H1 (cell line): ENCODE measurements at regions not wholly inside any gene's neighbourhood (a gene's known extent, or its start where the extent isn't known, plus 50 kb on each side); places are given as distances from the start of the nearest gene placed in this dataset.

Source experiments
- CBX5 ChIP-seq: fragments of 300-800, 300-1000 bp; sonication (generic); IDR thresholded peaks from 2 replicates; pipeline ENCODE4 v1.7.1; 2016; ENCODE audit warnings: antibody characterized with exemption, low read length, low read depth
- CHD2 ChIP-seq: IDR thresholded peaks from 2 replicates; pipeline ENCODE4 v1.6.1; 2012; ENCODE audit warnings: low read length, improper control_type of control experiment
- CHD7 ChIP-seq: fragments of 300-600 bp; sonication (generic); IDR thresholded peaks from 2 replicates; pipeline ENCODE4 v1.7.1; 2012; ENCODE audit warnings: low read length, moderate library complexity, mild to moderate bottlenecking, inconsistent platforms; ENCODE audit not compliant: insufficient replicate concordance
- NRF1 ChIP-seq: IDR thresholded peaks from 2 replicates; pipeline ENCODE4 v1.6.1; 2011; ENCODE audit warnings: mild to moderate bottlenecking, low read depth, low read length, improper control_type of control experiment
- PHF8 ChIP-seq: fragments of 200-600 bp; sonication (generic); conservative IDR thresholded peaks from 2 replicates; pipeline ENCODE4 v1.7.1; 2012; ENCODE audit warnings: low read depth, mild to moderate bottlenecking, inconsistent platforms, low read length, moderate library complexity
- RNF2 ChIP-seq: fragments of 200-900, 300-1000 bp; sonication (generic); IDR thresholded peaks from 2 replicates; pipeline ENCODE4 v1.7.1; 2016; ENCODE audit warnings: borderline replicate concordance, low read depth, mild to moderate bottlenecking, antibody characterized with exemption, low read length; ENCODE audit not compliant: poor library complexity, severe bottlenecking; ENCODE audit errors: missing control alignments
- RXRA ChIP-seq: IDR thresholded peaks from 2 replicates; pipeline ENCODE4 v1.6.1; 2011; ENCODE audit warnings: low read depth, mild to moderate bottlenecking, low read length, moderate library complexity; ENCODE audit not compliant: insufficient read depth
- SRF ChIP-seq: IDR thresholded peaks from 2 replicates; pipeline ENCODE4 v1.6.1; 2011; ENCODE audit warnings: mild to moderate bottlenecking, low read depth, low read length, moderate library complexity
- TBP ChIP-seq: IDR thresholded peaks from 2 replicates; pipeline ENCODE4 v1.6.1; 2011; ENCODE audit warnings: low read depth, low read length, improper control_type of control experiment

DNA sequence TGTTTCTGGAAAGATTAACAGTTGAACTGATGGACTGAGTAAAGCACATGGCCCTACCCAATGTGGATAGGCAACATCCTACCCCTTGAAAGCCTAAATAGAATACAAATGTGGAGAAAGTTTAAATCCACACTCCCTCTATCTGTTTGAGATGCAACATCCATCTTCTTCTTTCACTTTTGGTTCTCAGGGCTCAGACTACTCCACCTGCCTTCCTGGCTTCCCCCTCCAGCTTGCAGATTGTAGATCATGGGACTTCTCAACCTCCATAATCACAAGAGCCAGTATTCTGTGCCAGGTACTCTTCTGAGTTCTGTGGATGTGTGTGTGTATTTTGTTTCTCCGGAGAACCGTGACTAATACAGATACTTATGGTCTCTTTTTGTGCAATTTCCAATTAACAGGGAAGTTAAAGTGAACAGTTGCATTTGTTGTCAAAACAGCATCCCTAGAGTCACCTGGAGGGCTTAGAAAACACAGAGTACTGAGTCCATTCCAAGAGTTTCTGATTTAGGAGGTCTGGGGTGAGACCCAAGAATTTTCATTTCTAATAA, 590.3 kb upstream of the MIR17HG start (continued):
- no peak for TF ChIP-seq CHD7
- no peak for TF ChIP-seq SRF
- no peak for TF ChIP-seq PHF8
- no peak for TF ChIP-seq TBP
- no peak for TF ChIP-seq CHD2
- TF ChIP-seq CBX5: no peak
- TF ChIP-seq RNF2: no peak
- TF ChIP-seq NRF1: no peak
- no peak for TF ChIP-seq RXRA
